WERI-Rb-1 (cell line): ENCODE measurements at regions not wholly inside any gene's neighbourhood (a gene's known extent, or its start where the extent isn't known, plus 50 kb on each side); places are given as distances from the start of the nearest gene placed in this dataset.

Experiments
- DNase-seq: peaks from one replicate; pipeline ENCODE4 v3.0.0-alpha.2; 2020
- H3K27ac ChIP-seq: fragments of 250-450 bp; sonication (Bioruptor Pico); 2 replicates; pipeline ENCODE4 v1.5.1; 2020; ENCODE audit warnings: mild to moderate bottlenecking, moderate library complexity
- H3K27me3 ChIP-seq: fragments of 250-450 bp; sonication (Bioruptor Pico); 2 replicates; pipeline ENCODE4 v1.5.1; 2021; ENCODE audit warnings: mild to moderate bottlenecking, low read depth, moderate library complexity; ENCODE audit not compliant: insufficient read depth, severe bottlenecking
- H3K36me3 ChIP-seq: fragments of 250-450 bp; sonication (Bioruptor Pico); 2 replicates; pipeline ENCODE4 v1.5.1; 2020; ENCODE audit warnings: mild to moderate bottlenecking, moderate library complexity
- H3K4me3 ChIP-seq: 2 replicates; pipeline ENCODE4 v1.5.1; 2011; ENCODE audit warnings: low read depth, mild to moderate bottlenecking, control low read depth, low read length
- H3K9me3 ChIP-seq: fragments of 250-450 bp; sonication (Bioruptor Pico); 2 replicates; pipeline ENCODE4 v1.5.1; 2021; ENCODE audit warnings: mild to moderate bottlenecking, moderate library complexity; ENCODE audit not compliant: severe bottlenecking
- TF ChIP-seq, protein P1 (sequence below): IDR thresholded peaks from 2 replicates; pipeline ENCODE4 v1.5.1; 2011; ENCODE audit warnings: low read depth, mild to moderate bottlenecking, control low read depth, inconsistent platforms, low read length

DNA sequence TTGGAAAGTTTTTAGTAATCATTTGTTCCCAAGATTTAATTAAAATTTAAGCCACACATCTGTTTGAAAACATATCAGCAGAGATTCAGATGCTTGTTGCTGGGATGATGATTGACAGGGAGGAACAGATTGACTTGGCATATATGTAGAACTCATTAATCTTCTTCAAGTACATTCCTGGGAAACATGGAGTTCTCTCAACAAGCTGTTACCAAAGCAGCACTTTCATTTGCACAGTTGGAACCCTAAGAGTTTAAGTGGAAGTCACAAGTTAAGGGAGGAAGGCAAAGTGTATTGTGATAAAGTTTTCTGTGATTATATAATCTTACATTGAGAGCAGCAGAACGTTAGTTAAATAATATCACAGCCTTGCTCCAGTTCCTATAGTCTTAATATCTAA is 485.4 kb upstream of the CELF2 start:
- TF ChIP-seq, protein P1, sequence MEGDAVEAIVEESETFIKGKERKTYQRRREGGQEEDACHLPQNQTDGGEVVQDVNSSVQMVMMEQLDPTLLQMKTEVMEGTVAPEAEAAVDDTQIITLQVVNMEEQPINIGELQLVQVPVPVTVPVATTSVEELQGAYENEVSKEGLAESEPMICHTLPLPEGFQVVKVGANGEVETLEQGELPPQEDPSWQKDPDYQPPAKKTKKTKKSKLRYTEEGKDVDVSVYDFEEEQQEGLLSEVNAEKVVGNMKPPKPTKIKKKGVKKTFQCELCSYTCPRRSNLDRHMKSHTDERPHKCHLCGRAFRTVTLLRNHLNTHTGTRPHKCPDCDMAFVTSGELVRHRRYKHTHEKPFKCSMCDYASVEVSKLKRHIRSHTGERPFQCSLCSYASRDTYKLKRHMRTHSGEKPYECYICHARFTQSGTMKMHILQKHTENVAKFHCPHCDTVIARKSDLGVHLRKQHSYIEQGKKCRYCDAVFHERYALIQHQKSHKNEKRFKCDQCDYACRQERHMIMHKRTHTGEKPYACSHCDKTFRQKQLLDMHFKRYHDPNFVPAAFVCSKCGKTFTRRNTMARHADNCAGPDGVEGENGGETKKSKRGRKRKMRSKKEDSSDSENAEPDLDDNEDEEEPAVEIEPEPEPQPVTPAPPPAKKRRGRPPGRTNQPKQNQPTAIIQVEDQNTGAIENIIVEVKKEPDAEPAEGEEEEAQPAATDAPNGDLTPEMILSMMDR = no peak
- no peak overlapping the region for H3K27ac ChIP-seq
- H3K9me3 ChIP-seq = no peaks in the 10 kb centered on the region
- no peaks in the 10 kb centered on the region for H3K27me3 ChIP-seq
- H3K36me3 ChIP-seq = no peaks in the 10 kb centered on the region
- no peak for DNase-seq
- H3K4me3 ChIP-seq = no peak overlapping the region

DNA sequence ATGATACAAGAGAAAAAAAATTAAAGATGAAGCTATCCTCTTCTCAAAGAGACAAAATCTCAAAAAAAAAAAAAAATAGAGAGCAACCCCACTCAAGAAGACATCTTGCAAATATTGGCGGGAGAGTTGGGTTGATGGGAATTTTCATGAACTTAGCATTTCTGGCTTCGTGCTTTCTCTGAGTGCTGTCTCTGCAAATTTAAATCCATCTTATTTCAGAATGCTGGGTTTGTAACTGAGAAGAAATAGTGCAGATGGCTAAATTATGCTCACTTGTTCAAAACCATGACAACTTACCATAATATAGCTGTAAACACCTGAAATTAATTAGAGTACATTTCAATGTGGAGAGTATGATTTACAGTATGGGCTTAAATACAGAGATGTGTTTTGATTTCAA is 484.8 kb upstream of the CELF2 start:
- no peak for DNase-seq
- TF ChIP-seq, protein P1 = no peak
- no peak overlapping the region for H3K4me3 ChIP-seq
- no peaks in the 10 kb centered on the region for H3K9me3 ChIP-seq
- no peaks in the 10 kb centered on the region for H3K36me3 ChIP-seq
- H3K27me3 ChIP-seq = no peaks in the 10 kb centered on the region
- no peak overlapping the region for H3K27ac ChIP-seq

- no peak for DNase-seq
- no peak overlapping the region for H3K27ac ChIP-seq
- TF ChIP-seq, protein P1 = no peak
- H3K4me3 ChIP-seq = no peak overlapping the region
- no peaks in the 10 kb centered on the region for H3K27me3 ChIP-seq
- no peaks in the 10 kb centered on the region for H3K9me3 ChIP-seq
- H3K36me3 ChIP-seq = no peaks in the 10 kb centered on the region
Measured at GRCh38 chr10:10533437-10533836, 484.2 kb upstream of the CELF2 start.

DNA sequence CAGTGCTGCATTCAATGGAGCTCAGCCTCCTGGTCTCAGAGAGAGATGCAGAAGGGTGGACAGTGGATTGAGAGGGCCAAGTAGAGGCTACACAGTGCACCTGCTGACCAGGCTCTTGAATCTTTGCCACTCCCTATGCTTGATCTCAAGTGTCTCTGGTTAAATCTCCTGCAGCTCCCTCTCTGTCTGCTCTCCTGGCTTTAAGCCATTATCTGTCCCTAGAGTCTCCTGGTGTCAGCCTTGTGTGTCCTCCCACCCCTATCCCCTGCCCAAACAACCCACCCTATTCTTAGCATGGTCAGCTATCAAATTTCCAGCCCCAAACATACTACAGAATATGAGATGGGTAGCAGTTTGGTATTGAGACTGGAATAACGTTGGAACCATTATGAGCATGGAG is 479.3 kb upstream of the CELF2 start:
- no peaks in the 10 kb centered on the region for H3K27me3 ChIP-seq

DNA sequence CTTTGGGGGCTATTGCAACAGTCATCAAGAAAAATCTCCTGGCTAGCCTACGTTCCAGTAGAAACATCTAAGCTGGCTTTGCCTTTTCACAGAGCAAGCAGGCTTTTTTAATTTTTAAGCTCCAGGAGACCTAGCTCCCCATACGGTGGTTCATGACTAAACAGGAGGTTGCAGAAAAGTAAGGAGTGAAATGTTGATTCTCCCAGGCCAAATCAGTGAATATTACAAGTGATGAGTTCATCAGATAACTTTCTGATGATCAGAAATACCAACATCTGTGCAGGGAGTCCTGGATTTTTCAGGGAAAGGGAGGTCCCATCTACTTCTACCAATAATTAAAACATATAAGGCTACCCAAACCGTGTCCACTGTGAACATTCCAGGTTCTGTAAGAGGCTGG is 477.3 kb upstream of the CELF2 start:
- H3K27me3 ChIP-seq = no peaks in the 10 kb centered on the region
- no peak overlapping the region for H3K4me3 ChIP-seq
- TF ChIP-seq, protein P1 = no peak
- H3K9me3 ChIP-seq = no peaks in the 10 kb centered on the region
- H3K36me3 ChIP-seq = no peaks in the 10 kb centered on the region
- H3K27ac ChIP-seq = no peak overlapping the region
- no peak for DNase-seq

More for the DNA sequence above, 479.3 kb upstream of the CELF2 start:
- DNase-seq = no peak
- H3K36me3 ChIP-seq = no peaks in the 10 kb centered on the region
- TF ChIP-seq, protein P1 = no peak
- no peaks in the 10 kb centered on the region for H3K9me3 ChIP-seq
- no peak overlapping the region for H3K4me3 ChIP-seq
- no peak overlapping the region for H3K27ac ChIP-seq

DNA sequence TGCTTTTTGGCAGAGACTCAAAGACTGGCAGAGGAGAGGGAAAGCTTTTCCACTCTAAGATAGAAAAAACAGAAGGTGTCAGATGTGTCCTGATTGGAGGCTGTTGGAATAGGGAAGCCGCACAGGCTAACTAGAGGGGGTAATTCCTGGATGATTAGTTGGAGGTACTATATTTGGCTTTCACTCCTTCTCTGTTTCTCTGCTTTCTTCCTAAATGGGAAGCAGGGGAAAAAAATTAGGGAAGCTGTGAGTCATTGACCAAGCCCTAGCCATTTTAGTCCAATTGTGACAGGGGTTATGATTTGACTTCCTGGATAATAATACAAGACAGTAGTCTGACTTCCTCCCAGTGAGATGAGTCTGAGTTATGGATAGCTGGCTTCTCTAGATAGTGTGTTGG is 475.2 kb upstream of the CELF2 start:
- TF ChIP-seq, protein P1 = no peak
- Histone ChIP-seq H3K36me3 (no peaks in the 10 kb centered on the region), H3K4me3 (no peak overlapping the region), H3K27ac (no peak overlapping the region), H3K27me3 (no peaks in the 10 kb centered on the region), H3K9me3 (no peaks in the 10 kb centered on the region)
- DNase-seq = no peak
